Muscle of leg (tissue), 3 donors: ENCODE measurements at regions not wholly inside any gene's neighbourhood (a gene's known extent, or its start where the extent isn't known, plus 50 kb on each side); places are given as distances from the start of the nearest gene placed in this dataset.

Source experiments
- DNase-seq: peaks from one replicate; pipeline ENCODE4 v3.0.0; 2013
- H3K27ac ChIP-seq: one replicate; pipeline ENCODE4 v1.5.1; 2013; ENCODE audit warnings: mild to moderate bottlenecking, low read length, control low read depth
- H3K27me3 ChIP-seq: one replicate; pipeline ENCODE4 v1.6.1; 2013; ENCODE audit warnings: low read length; ENCODE audit not compliant: control insufficient read depth, insufficient read depth
- H3K36me3 ChIP-seq: one replicate; pipeline ENCODE4 v1.6.1; 2013; ENCODE audit warnings: low read length; ENCODE audit not compliant: control insufficient read depth, insufficient read depth
- H3K4me1 ChIP-seq: one replicate; pipeline ENCODE4 v1.6.1; 2013; ENCODE audit warnings: low read length; ENCODE audit not compliant: control insufficient read depth, insufficient read depth
- H3K4me3 ChIP-seq: one replicate; pipeline ENCODE4 v1.5.1; 2013; ENCODE audit warnings: low read length, control low read depth
- H3K9me3 ChIP-seq: replicated peaks from 2 replicates; pipeline ENCODE4 v1.6.1; 2013; ENCODE audit warnings: low read depth, low read length; ENCODE audit not compliant: control insufficient read depth
- WGBS: methylation state at CpG from one replicate; pipeline ENCODE4 v1.1.5; 2013; ENCODE audit warnings: missing lambda C conversion rate; ENCODE audit not compliant: insufficient coverage; 5-methylcytosine and 5-hydroxymethylcytosine counted together

GRCh38 chr2:175626796-175627195 is 375.3 kb downstream of the LNPK start:
- no peaks in the 10 kb centered on the region for H3K9me3 ChIP-seq
- no peaks in the 10 kb centered on the region for H3K4me1 ChIP-seq
- 75% methylated on average over 3 of the region's 4 CpGs for WGBS
- no peaks in the 10 kb centered on the region for H3K27me3 ChIP-seq
- no peaks in the 10 kb centered on the region for H3K36me3 ChIP-seq
- H3K27ac ChIP-seq: no peak overlapping the region
- no peak for DNase-seq
- H3K4me3 ChIP-seq: no peak overlapping the region

GRCh38 chr2:175624785-175625184 is 377.3 kb downstream of the LNPK start:
- peak; percentile 16 for DNase-seq
- no peaks in the 10 kb centered on the region for H3K9me3 ChIP-seq
- WGBS: 31% methylated on average over 4 of the region's 5 CpGs
- H3K4me3 ChIP-seq: no peak overlapping the region
- H3K27me3 ChIP-seq: no peaks in the 10 kb centered on the region
- H3K36me3 ChIP-seq: no peaks in the 10 kb centered on the region
- no peaks in the 10 kb centered on the region for H3K4me1 ChIP-seq
- no peak overlapping the region for H3K27ac ChIP-seq

DNA sequence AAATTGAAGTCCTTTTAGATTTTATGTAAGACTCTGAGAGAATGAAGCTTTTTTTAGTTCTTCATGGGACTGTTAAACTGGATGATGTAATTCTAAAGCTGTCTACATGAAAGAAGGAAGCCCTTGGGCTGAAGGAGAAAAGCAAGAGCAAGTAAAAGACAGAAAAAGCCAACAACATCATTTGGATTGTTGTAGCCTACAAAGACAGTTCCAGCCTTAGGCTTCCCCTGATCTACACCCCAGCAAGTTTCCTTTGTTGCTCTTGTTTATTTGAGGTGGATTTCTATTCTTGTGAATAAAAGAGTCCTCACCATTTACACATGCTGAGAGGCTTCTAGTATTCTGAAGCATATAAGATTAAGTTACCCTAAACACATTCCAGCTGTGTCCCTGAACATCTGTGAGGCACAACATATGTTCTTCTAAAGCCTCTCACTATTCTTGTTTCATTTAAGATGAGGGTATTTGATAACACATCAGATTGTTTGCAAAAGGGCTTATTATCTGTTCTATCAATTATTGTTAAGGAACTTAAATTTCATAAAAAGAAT is 377.8 kb downstream of the LNPK start:
- H3K4me1 ChIP-seq: no peaks in the 10 kb centered on the region
- no peaks in the 10 kb centered on the region for H3K36me3 ChIP-seq
- peak; percentile 17 for DNase-seq
- H3K9me3 ChIP-seq: no peaks in the 10 kb centered on the region
- no peaks in the 10 kb centered on the region for H3K27me3 ChIP-seq
- no peak overlapping the region for H3K27ac ChIP-seq
- H3K4me3 ChIP-seq: no peak overlapping the region

DNA sequence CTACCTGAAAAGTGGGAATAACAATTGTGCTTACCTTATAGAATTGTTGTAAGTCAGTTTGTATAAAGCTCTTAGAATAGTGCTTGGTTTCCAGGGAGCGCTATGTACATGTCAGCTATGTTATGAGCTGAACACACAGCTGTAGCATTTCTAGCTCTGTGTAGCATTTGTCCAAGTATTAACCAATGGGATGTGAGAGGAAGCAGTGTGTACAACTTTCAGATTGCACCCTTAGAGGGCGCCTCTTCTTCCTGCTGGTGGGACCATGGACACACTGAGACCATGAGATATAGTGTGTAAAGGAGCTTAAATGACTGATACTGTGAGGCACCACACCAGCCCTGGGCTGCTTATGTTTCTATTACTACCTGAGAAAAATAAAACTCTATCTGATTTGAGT is 380.2 kb downstream of the LNPK start:
- Histone ChIP-seq H3K27me3 (no peaks in the 10 kb centered on the region), H3K27ac (no peak overlapping the region), H3K9me3 (no peaks in the 10 kb centered on the region), H3K36me3 (no peaks in the 10 kb centered on the region), H3K4me1 (no peaks in the 10 kb centered on the region), H3K4me3 (no peak overlapping the region)
- 86% methylated on average over 1 of the region's 2 CpGs for WGBS
- no peak for DNase-seq

DNA sequence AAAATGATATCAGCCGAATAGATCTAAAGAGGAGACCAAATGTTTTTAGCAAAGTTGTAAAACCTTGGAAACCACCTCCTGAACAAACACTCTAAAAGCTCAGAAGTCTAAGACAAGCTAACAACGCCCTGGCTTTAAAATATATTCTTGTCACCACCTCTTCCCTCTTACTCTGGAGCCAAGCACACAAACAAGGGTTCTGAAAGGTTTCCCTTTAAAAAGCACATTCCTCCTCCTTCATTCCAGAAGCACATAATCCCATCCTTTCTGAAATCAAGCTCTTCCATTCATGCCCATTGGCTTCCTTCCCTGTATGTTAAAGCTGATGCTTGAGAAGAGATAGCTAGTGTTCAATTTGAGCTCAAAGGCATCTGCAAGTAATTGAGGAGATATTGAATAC is 382.0 kb downstream of the LNPK start:
- no peaks in the 10 kb centered on the region for H3K36me3 ChIP-seq
- no peaks in the 10 kb centered on the region for H3K27me3 ChIP-seq
- no peak overlapping the region for H3K27ac ChIP-seq
- H3K4me3 ChIP-seq: no peak overlapping the region
- H3K9me3 ChIP-seq: no peaks in the 10 kb centered on the region
- peak; percentile 76 for DNase-seq
- WGBS: 24% methylated on average over 2 of the region's 2 CpGs
- no peaks in the 10 kb centered on the region for H3K4me1 ChIP-seq

DNA sequence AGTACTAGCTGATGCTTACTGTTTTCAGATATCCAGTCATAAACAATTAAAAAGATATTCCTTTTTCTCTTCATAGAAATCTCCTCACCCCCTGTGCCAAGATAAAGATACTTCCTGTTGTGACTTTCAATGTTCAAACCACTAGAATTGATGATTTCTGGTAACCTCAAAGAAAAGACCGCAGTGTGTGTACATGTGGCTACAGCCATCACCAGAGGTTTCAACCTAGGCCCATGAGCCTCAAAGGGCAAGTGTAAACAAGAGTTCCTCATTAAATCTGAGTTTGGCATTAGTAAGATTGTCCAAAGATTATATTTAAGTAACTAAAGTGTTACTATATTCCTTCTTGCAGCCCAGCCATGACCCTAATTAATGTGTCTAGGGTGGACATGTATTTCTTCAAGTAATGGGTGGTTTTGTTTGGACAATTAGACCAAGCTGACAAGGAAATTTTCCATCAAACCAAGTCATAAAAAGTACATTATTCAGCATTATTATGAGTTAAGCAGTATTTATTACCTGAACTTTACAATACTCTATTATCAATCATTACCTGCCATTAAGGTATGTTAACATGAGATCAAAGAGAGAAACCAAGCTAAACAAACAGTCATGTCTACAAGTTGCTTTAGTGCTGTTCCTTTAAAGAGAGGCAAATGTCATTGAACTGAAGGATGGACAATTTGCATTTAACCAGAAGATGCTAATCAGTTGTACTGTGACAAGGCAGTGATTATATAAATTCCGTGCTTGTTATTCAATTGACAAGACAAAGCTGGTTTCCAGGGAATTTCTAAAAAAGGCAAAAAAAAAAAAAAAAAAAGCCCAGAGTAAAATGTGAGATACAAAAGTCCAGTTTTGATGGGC is 382.7 kb downstream of the LNPK start:
- no peaks in the 10 kb centered on the region for H3K4me1 ChIP-seq
- no peaks in the 10 kb centered on the region for H3K36me3 ChIP-seq
- no peaks in the 10 kb centered on the region for H3K27me3 ChIP-seq
- no peak overlapping the region for H3K4me3 ChIP-seq
- no peaks in the 10 kb centered on the region for H3K9me3 ChIP-seq
- no peak for DNase-seq
- no peak overlapping the region for H3K27ac ChIP-seq
- WGBS: 83% methylated on average over 1 of the region's 2 CpGs

- H3K4me1 ChIP-seq: no peaks in the 10 kb centered on the region
- no peak overlapping the region for H3K4me3 ChIP-seq
- H3K27ac ChIP-seq: no peak overlapping the region
- DNase-seq: no peak
- H3K27me3 ChIP-seq: no peaks in the 10 kb centered on the region
- no peaks in the 10 kb centered on the region for H3K9me3 ChIP-seq
- WGBS: no CpG with 5 or more reads among the region's 6 CpGs
- no peaks in the 10 kb centered on the region for H3K36me3 ChIP-seq
These were observed 389.8 kb downstream of the LNPK start for GRCh38 chr2:175612280-175612679.

- Histone ChIP-seq H3K27me3 (no peaks in the 10 kb centered on the region), H3K4me3 (no peak overlapping the region), H3K36me3 (no peaks in the 10 kb centered on the region), H3K4me1 (peaks cover 4% of the 10 kb centered on the region), H3K9me3 (no peaks in the 10 kb centered on the region), H3K27ac (no peak overlapping the region)
- WGBS: 7% methylated on average over 3 of the region's 12 CpGs
- DNase-seq: peak; percentile 32
These were observed 395.8 kb downstream of the LNPK start for GRCh38 chr2:175606010-175606841.

GRCh38 chr2:175605640-175606009 is 396.4 kb downstream of the LNPK start:
- peaks cover 4% of the 10 kb centered on the region for H3K4me1 ChIP-seq
- H3K27ac ChIP-seq: no peak overlapping the region

GRCh38 chr2:175601969-175602368 is 400.1 kb downstream of the LNPK start:
- H3K36me3 ChIP-seq: no peaks in the 10 kb centered on the region
- H3K9me3 ChIP-seq: no peaks in the 10 kb centered on the region
- no peak overlapping the region for H3K4me3 ChIP-seq
- peaks cover 12% of the 10 kb centered on the region for H3K4me1 ChIP-seq
- H3K27me3 ChIP-seq: no peaks in the 10 kb centered on the region
- H3K27ac ChIP-seq: no peak overlapping the region
- DNase-seq: no peak
- no CpG with 5 or more reads among the region's 1 CpG for WGBS

More at GRCh38 chr2:175605640-175606009, 396.4 kb downstream of the LNPK start:
- H3K4me3 ChIP-seq: no peak overlapping the region
- no peaks in the 10 kb centered on the region for H3K9me3 ChIP-seq
- no peaks in the 10 kb centered on the region for H3K27me3 ChIP-seq
- H3K36me3 ChIP-seq: no peaks in the 10 kb centered on the region
- DNase-seq: no peak
- no CpG with 5 or more reads among the region's 5 CpGs for WGBS
